Brain microvascular endothelial cell (primary cell): ENCODE measurements at regions not wholly inside any gene's neighbourhood (a gene's known extent, or its start where the extent isn't known, plus 50 kb on each side); places are given as distances from the start of the nearest gene placed in this dataset.

Source experiments
- DNase-seq: peaks from one replicate; pipeline ENCODE4 v3.0.0-alpha.2; 2020
- H3K27ac ChIP-seq: fragments of 250-450 bp; sonication (Bioruptor Pico); 2 replicates; pipeline ENCODE4 v1.5.1; 2020; ENCODE audit warnings: mild to moderate bottlenecking, moderate library complexity
- H3K27me3 ChIP-seq: fragments of 250-450 bp; sonication (Bioruptor Pico); replicated peaks from 2 replicates; pipeline ENCODE4 v1.5.1; 2020; ENCODE audit warnings: mild to moderate bottlenecking
- H3K36me3 ChIP-seq: fragments of 250-450 bp; sonication (Bioruptor Pico); replicated peaks from 2 replicates; pipeline ENCODE4 v1.5.1; 2020; ENCODE audit warnings: mild to moderate bottlenecking
- H3K4me3 ChIP-seq: 2 replicates; pipeline ENCODE4 v1.5.1; 2011; ENCODE audit warnings: low read depth, mild to moderate bottlenecking, control low read depth, low read length, moderate library complexity
- in situ Hi-C: cut with HindIII; loops from 2 replicates; pipeline ENCODE4 v1.10.0; 2017; ENCODE audit warnings: low sequenced_read_pairs, low pct_ligation_motif_present
- TF ChIP-seq, protein P1 (sequence below): IDR thresholded peaks from 2 replicates; pipeline ENCODE4 v1.5.1; 2011; ENCODE audit warnings: low read depth, mild to moderate bottlenecking, moderate library complexity, low read length, control low read depth, inconsistent platforms; ENCODE audit errors: missing control alignments

DNA sequence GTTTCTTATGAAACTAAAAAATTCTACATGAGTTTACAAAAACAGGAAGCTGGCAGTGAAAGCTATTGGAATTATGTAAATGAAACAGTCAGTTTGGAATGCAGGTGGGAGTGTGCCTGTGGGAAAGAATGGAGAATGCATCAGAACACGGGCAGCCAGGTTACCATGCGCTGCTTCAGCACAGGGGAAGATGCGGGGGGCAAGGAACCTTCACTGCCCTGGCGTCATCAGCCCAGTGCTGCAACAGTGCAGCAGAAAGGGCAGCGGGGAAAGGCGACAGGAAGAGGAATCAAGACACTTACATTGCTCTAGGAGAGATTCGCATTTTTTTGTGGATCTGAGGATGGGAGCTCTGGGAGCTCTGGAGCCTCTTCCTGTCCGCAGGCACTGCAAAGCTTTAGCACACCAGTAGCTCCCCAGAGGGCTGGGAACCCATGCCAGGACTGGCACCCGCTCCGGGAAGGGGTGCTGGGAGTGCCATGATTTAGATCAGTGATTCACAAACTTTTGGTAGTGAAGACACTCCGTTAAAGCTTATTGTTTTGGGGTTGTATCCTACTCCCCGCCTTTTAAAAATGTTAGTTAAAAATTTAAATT is 64.1 kb upstream of the WDR26 start:
- Histone ChIP-seq H3K27ac (peak overlapping the region; percentile 71), H3K4me3 (no peak overlapping the region), H3K36me3 (no peaks in the 10 kb centered on the region), H3K27me3 (no peaks in the 10 kb centered on the region)
- in situ Hi-C loops, result no loop called here
- peak; percentile 63 for DNase-seq
- TF ChIP-seq, protein P1, sequence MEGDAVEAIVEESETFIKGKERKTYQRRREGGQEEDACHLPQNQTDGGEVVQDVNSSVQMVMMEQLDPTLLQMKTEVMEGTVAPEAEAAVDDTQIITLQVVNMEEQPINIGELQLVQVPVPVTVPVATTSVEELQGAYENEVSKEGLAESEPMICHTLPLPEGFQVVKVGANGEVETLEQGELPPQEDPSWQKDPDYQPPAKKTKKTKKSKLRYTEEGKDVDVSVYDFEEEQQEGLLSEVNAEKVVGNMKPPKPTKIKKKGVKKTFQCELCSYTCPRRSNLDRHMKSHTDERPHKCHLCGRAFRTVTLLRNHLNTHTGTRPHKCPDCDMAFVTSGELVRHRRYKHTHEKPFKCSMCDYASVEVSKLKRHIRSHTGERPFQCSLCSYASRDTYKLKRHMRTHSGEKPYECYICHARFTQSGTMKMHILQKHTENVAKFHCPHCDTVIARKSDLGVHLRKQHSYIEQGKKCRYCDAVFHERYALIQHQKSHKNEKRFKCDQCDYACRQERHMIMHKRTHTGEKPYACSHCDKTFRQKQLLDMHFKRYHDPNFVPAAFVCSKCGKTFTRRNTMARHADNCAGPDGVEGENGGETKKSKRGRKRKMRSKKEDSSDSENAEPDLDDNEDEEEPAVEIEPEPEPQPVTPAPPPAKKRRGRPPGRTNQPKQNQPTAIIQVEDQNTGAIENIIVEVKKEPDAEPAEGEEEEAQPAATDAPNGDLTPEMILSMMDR, result no peak

DNA sequence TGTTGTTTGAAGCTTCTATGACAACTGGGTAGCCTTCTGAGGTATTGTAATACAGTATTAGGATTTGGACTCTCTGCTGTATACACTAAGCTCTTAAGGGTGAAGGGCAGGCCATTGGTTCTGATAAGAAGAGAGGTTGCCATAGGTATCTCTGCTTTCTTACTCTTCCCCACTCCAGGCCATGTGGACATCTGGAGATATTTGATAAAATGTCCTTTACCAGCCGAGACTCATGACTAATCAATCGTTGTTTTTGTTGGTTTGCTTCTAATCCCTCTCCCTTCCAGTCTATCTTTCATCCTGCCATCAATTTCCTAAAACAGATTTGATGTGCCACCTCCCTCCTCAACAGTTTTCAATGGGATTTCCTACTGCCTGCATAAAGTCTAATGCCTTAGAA is 64.6 kb upstream of the WDR26 start:
- H3K36me3 ChIP-seq, result no peaks in the 10 kb centered on the region
- H3K27ac ChIP-seq, result peak overlapping the region; percentile 71
- no peak for DNase-seq
- no peaks in the 10 kb centered on the region for H3K27me3 ChIP-seq
- TF ChIP-seq, protein P1, result no peak
- in situ Hi-C loops, result no loop called here
- H3K4me3 ChIP-seq, result no peak overlapping the region

DNA sequence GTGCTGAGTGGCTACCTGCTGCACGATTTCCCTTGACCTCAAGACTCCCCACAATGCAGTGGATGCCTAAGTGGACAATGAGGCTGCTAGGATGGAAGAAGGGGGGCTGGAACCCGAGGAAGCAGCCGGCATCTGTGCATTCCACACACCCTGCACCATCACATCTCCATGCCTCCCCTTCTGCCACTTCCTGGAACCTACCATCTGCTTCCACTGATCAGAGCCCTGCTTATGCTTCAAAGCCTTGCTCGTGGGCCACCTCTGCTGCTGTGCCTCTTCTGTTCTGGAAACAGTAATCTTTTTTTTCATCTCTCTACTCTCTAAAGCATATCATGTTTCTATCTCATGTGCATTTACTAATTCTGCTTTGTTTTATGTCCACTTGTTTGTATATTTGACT is 66.2 kb upstream of the WDR26 start:
- H3K27me3 ChIP-seq, result no peaks in the 10 kb centered on the region
- TF ChIP-seq, protein P1, result no peak
- DNase-seq, result no peak
- no peak overlapping the region for H3K4me3 ChIP-seq
- no peaks in the 10 kb centered on the region for H3K36me3 ChIP-seq
- H3K27ac ChIP-seq, result no peak overlapping the region
- in situ Hi-C loops, result loop anchor here (25.0 kb wide), 2 partner anchors 112 to 362 kb away; partner anchors contain the start of gene CNIH3

DNA sequence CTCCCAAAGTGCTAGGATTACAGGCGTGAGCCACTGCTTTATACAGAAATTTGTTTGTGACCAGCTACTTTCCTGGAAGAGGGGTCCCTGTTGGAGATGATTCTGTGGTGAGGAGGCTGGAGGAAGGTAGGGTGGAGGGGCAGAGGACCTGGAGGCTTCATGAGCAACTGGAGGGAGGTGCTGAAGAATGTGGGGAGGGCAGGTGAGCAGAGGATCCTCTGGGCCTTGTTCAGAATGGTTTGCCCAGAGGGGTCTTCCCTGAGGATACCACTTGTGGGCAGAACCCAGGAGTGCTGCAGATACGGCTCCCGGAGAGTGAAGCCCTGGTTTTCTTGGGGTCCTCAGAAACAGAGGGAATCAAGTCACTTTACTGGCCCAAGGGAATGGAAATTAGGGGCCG is 67.2 kb upstream of the WDR26 start:
- no peak overlapping the region for H3K4me3 ChIP-seq
- in situ Hi-C loops, result loop anchor here (25.0 kb wide), 2 partner anchors 110 to 360 kb away; partner anchors contain the start of gene CNIH3
- TF ChIP-seq, protein P1, result no peak
- no peaks in the 10 kb centered on the region for H3K27me3 ChIP-seq
- H3K36me3 ChIP-seq, result no peaks in the 10 kb centered on the region
- no peak overlapping the region for H3K27ac ChIP-seq
- DNase-seq, result no peak

DNA sequence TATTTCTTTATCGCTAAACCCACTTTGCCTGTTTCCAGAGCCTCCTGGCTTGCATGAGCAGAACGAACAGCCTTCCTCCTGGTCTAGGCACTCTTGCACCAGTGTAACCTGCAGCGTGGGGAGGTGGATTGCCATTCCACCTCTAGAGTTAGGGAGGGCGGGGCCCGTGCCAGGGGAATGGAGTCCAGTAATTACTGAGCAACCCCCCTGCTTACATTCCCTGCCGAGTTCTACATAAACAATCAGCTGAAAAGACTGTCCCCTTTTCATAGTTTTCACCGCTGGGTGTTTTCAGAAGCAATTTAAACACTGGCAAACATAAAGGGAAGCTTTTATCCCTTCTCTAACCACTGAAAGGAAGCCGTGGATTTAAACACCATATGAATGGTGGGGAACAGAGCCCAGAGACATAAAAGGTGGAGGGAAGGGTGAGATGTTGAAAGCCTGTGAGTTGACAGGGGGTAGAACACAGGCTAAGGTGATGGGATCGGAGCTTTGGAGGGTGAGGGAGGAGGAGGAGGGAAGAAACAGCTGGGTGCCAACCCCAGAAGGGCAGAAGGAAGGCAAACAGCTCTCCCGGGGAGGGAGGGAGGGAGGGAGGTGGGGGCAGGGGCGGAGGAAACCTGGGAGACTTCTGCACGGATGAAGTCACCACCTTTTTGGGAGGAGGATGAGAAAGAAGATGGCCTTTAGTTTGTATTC is 68.0 kb upstream of the WDR26 start:
- no peak for DNase-seq
- H3K27ac ChIP-seq, result no peak overlapping the region
- in situ Hi-C loops, result loop anchor here (25.0 kb wide), 2 partner anchors 110 to 360 kb away; partner anchors contain the start of gene CNIH3

More for the DNA sequence above, 68.0 kb upstream of the WDR26 start:
- Histone ChIP-seq H3K4me3 (no peak overlapping the region), H3K27me3 (no peaks in the 10 kb centered on the region), H3K36me3 (no peaks in the 10 kb centered on the region)
- TF ChIP-seq, protein P1, result no peak
